Kasumi-1 (cell line): ENCODE measurements at regions not wholly inside any gene's neighbourhood (a gene's known extent, or its start where the extent isn't known, plus 50 kb on each side); places are given as distances from the start of the nearest gene placed in this dataset.

ENCODE experiments used
- DNase-seq, 2 experiments: peaks; one replicate each; lab custom pipeline; 2025; lab: John Stamatoyannopoulos, UW

GRCh38 chr12:19826980-19827550, 387.8 kb downstream of the AEBP2 start:
- DNase-seq = no peak

DNA sequence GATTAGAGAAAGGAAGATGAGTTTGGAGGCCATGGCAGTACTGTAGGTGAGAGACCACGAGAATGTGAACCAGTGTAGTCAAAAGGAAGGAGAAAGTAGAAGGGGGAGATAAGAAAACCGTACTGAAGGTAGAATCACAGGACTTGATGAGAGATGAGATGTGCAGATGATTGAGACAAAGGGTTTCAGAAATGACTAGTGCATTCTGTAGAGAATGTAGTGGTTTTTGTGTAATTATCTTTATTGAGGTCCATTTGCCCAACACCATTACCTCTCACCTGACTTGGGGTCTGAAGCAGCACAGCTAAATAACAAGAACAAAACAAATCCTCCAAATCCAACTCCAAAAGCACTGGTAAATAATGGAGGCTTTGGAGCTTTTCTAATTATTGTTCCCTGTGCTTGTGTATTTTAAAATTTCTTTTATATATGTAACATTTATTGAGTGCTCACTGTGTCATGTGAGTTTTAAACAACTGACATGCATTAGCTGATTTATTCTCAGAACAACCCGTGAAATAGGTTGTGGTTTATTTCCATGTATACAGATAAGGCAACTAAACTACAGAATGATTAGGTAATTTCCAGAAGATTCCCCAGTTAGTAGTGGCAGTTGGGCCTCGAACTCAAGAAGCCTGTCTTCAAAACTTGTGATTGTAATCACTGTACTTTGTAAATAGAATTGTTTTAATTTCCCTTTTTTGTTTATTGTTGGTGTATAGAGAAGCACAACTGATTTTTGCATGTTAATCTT, 390.0 kb downstream of the AEBP2 start:
- no peak for DNase-seq

- DNase-seq = no peak
Measured at GRCh38 chr12:19830446-19830845, 391.2 kb downstream of the AEBP2 start.

DNA sequence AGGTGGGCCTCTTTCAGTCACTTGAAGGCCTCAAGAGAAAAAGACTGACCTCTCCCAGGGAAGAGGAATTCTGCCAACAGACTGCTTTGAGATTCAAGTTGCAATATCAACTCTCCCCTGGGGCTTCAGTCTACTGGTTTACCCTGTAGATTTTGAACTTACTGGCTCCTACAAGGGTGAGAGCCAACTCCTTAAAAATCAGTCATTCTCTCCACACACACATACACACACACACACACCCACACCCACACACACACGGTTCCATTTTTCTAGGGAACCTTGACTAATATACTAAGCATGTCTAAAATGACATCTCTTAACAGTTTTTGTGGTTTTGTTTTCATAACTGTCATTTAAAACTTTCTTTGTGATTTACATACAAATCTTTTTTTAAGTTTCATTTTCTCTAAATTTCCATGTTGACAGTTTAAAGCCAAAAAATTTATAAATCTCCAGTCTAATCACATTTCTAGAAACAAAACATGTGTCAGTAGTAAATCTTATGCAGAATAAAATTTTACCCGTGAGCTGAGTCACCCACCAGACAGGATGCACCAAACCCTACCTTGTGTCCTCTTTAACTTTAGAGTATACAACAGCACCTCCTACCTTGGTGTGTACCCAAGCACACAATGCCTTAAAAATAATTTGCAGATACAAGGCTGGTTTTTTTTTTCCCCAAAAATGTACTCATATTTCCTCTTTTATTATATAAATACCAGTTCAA, 394.6 kb downstream of the AEBP2 start:
- DNase-seq = no peak

DNA sequence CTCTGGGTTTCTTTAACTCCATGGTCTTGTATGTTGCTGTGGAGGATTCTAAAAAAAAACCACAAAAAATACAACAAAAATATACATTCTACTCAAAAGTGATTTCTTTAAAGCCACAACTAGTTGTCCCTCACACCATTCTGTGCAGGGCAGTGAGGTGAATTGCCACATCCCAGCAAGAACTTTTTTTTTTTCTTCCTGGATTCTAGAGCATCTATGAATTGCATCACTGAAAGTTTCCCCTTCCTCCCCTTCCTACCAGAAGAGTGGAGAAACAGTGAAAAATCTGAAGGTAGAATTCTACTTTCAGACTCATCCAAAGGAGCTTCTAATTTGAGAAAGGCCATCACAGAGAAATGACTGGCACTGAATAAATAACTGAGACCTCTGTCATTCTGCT, 395.3 kb downstream of the AEBP2 start:
- DNase-seq = no peak

GRCh38 chr12:19836056-19836455, 396.8 kb downstream of the AEBP2 start:
- no peak for DNase-seq

DNA sequence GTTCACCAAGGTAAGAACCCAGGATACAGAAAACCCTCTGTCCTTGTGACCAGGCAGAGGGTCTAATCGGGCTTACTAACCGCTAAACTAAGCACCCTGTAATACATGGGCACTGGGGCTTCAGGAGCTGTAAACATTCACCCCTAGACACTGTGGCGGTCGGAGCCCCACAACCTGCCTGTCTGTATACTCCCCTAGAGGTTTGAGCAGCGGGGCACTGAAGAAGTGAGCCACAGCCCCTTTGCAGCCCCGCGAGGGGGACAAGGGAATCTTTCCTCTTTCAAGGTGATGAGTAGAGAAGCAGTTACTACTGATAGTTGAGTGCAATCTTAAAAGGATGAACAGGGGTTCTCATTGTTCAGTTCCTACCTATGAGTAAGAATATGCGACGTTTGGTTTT, 397.2 kb downstream of the AEBP2 start:
- no peak for DNase-seq

DNA sequence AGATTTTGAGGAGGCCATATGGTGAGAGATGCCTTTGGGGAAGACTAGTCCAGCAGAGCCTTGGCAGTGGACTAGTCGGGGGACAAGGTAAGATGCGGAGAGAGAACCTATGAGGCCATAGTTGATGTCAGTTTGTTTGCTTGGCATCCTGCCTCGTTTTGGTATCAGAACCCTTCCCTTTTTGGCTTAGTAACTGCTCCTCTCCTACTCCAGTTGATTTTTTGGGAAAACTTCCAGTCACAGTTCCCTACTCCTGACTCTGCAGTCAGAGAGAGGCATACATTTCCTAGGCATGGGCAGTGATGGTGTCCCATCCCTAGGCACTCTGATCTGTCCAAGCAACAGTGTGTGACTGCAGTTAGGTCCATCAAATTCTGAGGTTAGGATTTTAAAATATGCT, 398.3 kb downstream of the AEBP2 start:
- DNase-seq = no peak

DNA sequence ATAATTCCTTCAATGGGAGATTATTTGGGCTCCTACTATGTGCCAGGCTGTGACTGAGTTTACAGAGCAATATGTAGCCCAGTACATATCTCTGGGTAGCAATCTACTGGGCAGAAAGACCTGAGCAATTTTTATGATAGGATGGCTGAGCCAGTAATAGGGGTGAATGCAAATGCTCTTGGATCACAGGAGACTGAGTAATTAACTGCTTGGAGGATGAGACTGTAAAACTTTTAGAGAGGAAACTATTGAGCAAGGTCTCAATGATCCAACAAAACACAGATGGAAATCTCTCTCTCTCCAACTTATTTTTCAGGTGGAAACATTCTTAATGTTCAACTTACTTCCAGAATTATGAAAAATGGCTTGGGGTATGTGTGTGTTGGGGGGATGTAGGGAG, 402.2 kb downstream of the AEBP2 start:
- DNase-seq = no peak

- DNase-seq = no peak
Measured at GRCh38 chr12:19842116-19842515, 402.8 kb downstream of the AEBP2 start.

- no peak for DNase-seq
Measured at GRCh38 chr12:19844224-19844623, 404.9 kb downstream of the AEBP2 start.

GRCh38 chr12:19846574-19846973, 407.3 kb downstream of the AEBP2 start:
- DNase-seq = no peak

DNA sequence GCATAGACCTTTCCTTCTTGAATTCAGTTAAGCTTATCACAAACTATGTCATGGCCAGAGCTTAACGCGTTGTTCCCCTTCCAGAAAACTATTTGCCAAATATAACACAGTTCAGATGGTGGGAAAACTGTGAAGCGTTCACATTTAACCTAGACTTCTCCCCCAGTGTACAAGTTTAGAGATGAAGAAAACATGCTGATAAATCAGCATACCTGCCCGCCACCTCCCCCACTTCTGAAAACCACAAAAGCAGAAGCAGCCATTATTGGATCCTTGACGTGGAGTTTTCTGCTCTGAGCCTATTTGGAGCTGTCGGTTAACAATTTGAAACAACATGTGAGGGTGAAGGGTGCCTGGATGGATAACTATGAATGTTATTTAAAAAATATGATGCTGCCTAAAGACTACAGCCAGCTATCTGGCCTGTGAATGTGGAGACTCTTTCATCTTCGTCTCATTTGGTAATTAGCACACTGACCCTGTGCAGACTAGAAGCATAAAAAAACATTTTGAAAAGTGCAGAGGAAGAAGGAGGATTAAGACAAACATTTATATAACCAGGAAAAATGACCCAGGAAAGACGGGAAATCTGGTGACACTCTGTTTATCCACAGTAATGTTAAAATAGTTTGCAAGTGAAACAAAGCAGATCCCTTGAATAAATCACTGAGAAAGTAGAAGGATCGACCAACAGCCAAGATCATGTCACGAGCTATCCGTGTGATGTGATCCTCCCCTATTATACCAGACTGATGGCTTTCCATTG, 408.2 kb downstream of the AEBP2 start:
- peak; percentile 20 to 24 for DNase-seq

DNA sequence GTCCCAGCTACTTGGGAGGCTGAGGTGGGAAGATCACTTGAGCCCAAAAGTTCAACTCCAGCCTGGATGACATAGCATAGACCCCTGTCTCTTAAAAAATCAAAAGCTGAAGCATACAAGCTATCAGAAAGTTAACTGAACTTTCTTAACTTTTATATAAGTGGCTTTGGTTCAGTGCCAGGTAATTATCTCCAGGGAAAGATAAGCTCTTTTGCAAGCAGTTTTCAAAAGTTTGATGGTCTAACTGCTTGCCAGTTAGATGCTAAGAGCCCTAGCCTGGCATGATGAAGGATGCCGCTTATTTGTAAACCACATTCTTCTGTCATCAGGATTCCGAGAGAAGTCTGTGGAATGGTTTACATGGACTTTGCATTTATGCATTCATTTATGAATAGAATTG, 409.1 kb downstream of the AEBP2 start:
- no peak for DNase-seq

DNA sequence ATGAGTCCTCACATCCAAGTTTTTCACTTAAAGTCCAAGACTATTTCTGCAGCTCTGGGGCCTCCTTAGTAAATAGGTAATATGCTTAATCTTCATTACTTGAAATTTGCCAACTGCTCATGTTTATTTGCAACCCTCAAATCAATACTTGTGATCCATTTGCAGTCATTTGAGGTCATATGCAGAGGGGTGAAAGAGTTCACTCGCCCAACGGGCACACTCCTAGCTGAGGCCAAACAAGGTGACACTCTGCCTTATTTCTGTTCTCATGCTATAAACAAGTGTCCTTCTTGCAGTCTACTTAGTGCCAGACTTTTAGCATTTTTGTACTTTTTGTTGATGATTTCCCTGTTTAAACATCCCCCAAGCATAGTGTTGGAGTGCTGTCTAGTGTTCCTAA, 409.9 kb downstream of the AEBP2 start:
- no peak for DNase-seq

DNA sequence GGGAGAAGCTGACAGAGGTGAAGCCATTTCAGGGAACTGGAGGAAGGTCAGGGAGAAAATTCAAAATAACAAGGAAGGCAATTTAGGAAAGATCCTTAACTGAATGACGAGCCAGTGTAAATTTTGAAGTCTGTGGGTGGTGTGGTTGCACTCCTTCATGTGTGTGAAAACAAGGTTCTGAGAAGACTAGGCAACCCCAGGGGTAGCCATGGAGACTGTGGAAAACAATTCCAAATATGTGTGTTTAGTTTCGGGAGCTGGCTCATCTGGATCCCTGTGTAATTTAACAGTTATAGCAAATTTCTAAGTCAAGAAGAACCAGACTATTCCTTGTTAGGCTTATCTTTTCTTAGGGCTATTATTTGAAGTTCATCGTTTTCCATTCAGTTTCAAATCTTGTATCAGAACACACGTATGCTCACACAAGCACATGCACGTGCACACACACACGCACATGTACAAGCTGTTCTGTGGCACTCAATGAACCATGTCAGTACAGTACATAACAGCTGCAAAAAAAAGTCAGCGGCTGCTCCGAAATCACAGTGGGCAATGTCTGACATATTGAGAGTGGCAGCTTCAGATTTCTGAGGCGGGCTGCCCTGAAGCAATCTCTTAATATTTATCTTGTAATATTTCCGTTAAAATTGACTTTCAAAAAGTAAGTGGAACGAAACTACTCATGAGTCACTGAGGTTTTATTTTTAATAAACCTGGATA, 411.2 kb downstream of the AEBP2 start:
- DNase-seq = no peak

GRCh38 chr12:19852100-19852855, 413.0 kb downstream of the AEBP2 start:
- DNase-seq = no peak

DNA sequence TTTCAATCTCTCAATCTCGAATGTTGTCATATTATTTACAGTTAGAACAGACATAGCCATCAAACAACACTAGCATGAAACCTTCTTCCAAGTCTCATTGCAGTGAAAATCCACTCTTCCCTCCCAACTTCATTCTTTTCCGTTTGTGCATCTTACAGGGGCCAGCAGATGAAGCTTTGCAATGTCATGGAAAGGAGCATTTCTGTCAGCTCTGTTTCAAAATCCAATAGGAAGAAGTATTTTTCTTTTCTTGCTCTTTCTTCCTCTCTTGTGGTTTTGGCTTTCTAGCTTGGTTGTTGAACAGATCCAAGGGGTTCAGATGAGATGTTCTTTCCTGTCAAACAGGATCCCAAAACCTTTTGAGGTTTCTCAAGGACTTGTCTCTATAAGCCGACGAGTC, 416.6 kb downstream of the AEBP2 start:
- peak; percentile 33 to 44 for DNase-seq

DNA sequence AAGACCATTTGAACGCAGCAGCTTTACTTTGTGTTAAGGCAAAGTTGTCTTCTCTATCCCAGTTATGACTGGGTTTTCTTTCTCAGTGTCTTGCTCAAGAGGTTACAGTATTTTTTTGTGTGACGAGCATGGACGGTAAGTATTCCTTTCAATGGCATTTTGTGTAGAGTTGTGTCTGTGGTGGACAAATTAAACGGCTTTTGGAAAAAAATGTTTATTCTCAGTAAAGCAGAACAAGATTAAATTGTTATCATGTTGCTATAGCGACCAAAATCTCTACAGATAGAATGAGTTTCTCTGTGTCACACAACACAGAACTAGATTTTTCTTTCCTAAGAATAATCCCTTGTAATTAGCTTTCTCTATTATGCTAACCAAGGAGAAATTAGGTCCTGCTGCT, 417.1 kb downstream of the AEBP2 start:
- no peak for DNase-seq

DNA sequence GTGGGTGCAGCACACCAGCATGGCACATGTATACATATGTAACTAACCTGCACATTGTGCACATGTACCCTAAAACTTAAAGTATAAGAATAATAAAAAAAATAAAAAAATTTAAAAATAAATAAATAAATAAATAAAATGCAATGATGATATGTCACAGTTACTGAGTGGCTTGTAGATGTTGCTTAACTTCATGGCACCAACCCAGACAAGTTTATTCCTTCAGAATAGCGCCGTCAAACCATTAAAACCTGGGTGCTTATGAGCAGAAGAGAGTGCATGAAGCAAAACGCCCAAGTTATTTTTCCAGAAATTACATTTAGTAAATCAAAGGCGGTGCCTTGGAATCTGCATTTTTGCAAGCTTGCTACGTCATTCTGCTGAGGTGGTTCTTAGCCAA, 417.9 kb downstream of the AEBP2 start:
- DNase-seq = no peak

- no peak for DNase-seq
Measured at GRCh38 chr12:19867151-19867550, 427.9 kb downstream of the AEBP2 start.
